GM19193 (cell line): ENCODE measurements at regions not wholly inside any gene's neighbourhood (a gene's known extent, or its start where the extent isn't known, plus 50 kb on each side); places are given as distances from the start of the nearest gene placed in this dataset.

Experiments
- POLR2A ChIP-seq: IDR thresholded peaks from 4 replicates; pipeline ENCODE4 v1.6.1; 2011; ENCODE audit not compliant: insufficient read depth, insufficient read length; ENCODE audit errors: extremely low read depth

DNA sequence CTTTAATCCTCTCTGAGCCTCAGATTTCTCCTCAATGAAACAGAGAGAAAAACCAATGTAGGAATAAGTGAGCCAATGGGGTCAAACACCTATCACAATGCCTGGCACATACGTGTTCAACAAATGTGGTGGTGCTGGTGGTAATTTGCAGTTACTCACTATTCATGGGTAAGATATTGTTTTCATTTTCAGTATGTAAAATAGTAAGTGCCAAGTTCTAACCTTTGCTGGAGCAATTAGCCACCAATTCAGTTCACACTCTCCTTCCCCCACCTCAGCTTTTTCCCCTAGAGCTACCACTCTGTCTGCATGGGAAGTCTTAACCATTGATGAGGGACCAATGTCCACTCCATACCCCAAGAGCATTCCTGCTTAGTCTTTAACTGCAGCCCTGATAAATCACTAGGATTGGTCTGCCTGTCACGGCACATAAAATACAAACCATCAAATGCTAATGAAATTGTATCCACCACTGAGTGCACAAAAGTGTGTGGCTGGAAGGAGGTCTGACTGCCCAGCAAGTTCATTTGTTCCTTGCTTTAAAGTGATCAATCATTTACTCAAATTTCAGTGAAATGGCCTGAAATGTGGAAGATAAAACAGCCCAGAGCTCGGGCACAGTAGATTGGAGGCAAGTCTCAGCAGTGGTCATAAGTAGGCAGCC lies 187.4 kb upstream of the API5 start:
- TF ChIP-seq POLR2A = no peak

- no peak for TF ChIP-seq POLR2A
These were observed 182.5 kb upstream of the API5 start for GRCh38 chr11:43129329-43129728.

DNA sequence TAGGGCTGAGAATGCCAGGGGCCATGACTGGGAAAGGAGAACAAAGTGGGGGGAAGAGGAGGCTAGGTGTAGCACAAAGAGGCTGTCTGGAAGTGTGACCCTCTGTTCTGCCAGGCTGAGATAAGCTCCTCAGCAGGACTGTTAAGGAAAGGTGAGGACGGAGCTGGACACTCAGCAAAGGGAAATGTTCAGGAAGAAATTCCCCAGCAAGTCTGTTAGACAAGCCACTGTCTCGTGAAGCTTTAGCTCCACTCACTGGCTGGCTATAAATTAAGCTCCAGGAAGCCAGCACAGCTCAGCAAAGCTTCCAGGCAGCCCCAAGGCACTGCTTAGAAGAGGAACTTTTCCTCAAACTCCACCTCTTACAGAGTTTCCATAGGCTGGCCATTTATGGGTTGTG lies 181.2 kb upstream of the API5 start:
- TF ChIP-seq POLR2A = no peak

GRCh38 chr11:43135966-43136534 lies 175.7 kb upstream of the API5 start:
- TF ChIP-seq POLR2A = no peak

DNA sequence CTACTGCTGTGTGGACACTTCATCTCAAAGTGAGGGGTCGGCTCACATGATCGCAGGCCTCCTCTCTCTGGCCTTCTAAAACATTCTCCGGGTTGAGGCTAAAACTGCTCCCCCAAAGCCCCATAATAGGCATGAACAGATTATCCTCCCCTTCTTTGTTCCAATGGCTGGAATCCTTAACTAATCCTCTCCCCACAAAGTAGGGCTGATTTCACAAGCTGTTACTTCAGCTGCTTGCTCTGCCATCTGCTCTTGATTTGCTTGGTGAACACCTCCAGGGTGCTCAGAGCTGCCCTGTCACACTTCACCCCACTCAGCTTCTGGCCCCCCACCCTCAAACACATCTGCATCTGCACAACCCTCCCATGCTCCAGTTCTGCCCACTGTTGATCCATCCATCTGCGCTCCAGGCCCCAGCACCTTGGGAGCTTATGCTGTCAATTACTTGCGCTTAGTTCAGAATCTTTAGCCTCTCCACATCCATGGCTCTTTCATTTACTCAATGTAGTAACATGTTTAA lies 173.1 kb upstream of the API5 start:
- no peak for TF ChIP-seq POLR2A

- peak; percentile 38 for TF ChIP-seq POLR2A
These were observed 166.1 kb upstream of the API5 start for GRCh38 chr11:43145653-43146052.

DNA sequence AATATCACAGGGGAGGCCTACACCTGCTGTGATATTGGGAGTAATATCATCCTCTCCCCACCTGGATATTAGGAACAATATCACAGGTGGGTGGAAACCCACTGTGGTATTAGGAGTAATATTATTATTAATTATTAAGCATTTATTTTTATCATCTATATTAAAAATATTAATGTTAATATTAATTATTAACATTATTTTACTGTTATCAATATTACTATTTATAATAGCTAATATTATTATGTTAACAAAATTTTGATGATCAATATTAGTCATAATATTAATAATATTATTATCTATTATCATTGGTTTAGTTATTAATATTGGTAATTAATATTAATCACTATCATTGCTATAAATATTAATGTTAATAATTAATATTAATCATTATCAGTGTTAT lies 161.1 kb upstream of the API5 start:
- TF ChIP-seq POLR2A = no peak

DNA sequence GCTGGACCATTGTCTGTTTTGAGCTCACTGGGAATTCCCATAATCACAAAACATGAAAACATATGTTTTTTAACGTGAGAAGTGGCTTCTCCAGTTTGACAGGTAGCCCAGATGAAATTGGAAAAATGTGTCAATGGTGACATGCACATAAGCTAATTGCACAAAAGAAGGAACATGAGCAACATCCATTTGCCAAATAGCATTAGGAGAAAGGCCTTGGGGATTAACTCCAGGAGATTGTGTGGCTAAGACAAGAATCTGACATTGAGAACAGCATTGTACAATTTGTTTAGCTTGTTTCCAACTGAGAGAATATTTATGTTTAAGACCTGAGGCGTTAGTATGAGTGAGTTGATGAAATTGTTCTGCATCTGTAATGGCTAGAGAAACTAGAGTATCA lies 147.0 kb upstream of the API5 start:
- no peak for TF ChIP-seq POLR2A

GRCh38 chr11:43172477-43172876 lies 139.3 kb upstream of the API5 start:
- TF ChIP-seq POLR2A = no peak

DNA sequence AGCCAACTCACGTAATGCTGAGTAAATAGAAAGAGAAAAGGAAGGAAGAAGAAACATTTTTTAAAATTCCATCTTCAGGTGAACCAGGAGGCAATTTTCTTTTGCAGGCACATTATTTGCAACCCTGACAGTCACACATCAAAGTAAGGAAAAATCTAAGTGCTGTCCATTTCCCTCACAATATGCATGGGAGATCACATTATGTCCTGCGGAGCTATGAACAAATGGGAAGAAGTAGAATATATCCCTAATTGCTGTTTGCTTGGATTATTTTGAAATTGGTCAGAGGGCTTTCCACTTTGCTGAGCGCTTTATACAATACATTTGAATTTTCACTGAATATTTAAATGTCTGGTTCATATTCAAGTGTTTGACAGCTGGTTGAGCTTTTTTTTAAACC lies 133.8 kb upstream of the API5 start:
- no peak for TF ChIP-seq POLR2A

GRCh38 chr11:43197379-43197778 lies 114.4 kb upstream of the API5 start:
- TF ChIP-seq POLR2A = no peak

DNA sequence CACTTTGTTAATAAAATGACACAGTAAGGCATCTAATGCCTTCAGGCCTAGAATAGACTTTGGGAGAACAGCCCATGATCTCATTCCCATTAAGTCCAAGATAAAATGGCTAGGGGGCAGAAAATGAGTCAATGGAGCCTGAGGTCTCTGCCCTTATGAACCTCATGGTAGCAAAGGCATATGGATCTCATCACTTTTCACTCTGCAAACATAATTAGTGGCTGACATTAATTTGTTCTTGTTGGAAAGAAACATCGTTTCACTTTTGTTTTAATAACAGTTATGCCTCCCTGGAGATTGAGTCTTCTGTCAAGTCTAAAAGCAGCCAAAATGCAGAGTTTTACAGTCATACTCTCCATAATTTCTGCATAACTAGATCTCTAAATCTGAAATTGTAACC lies 111.8 kb upstream of the API5 start:
- no peak for TF ChIP-seq POLR2A

GRCh38 chr11:43212279-43212678 lies 99.5 kb upstream of the API5 start:
- TF ChIP-seq POLR2A = no peak

DNA sequence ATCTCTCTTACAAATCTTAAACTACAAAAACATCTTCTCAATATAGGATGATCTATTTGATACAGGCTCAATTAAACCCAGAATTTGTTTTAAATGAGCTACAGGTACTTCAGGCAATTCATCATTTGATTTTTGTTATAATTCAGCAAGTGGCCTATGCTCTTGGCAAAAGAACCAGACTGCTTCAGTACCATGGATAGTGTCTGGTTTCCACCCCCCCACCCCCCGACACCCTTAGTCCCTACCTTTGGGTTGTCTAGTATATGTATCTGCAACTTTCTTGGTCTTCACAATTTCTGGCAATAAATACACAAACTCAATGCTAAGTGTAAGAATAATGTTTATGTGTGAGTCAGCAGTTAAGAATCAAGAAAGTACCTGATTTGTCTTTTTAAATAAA lies 97.3 kb upstream of the API5 start:
- no peak for TF ChIP-seq POLR2A

DNA sequence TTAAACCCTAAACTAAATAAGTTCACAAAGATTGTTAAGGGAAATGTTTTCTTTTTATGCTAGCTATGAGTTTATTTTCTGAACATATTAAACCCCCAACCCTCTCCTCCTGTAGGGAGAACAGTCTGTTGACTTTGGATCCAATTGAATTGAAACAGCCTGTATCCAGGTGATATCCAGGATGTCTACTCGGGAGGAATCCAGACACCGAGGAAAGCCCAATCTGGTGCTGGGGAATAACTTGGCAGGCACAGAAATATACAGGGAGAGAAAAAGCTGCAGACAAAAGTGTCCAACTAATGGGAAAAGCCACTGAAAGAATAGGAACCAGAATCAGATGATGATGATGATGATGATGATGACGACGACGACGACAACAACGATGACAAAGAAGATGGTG lies 93.9 kb upstream of the API5 start:
- TF ChIP-seq POLR2A = no peak

DNA sequence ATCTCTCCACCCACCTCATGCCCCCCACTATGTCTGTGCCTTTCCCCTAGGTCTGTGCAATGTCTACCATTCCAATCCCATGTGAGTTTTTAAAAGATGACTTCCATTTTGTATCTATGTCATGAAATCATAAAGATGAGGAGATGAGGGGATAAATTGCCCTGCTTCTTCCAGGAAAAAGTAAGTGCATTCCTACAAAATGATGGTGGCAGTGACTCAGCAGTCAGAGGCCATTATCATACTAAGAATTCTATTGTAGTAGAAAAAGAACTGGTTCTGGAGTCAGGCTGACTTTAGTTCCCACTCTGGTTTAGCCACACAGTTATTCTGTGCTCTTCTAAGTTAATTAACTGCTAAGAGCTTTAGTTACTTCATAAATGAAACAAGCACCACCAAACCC lies 89.6 kb upstream of the API5 start:
- TF ChIP-seq POLR2A = no peak
